Endothelial cell of umbilical vein (primary cell): ENCODE measurements at regions not wholly inside any gene's neighbourhood (a gene's known extent, or its start where the extent isn't known, plus 50 kb on each side); places are given as distances from the start of the nearest gene placed in this dataset.

Experiments used
- CTCF ChIP-seq, 2 donors: IDR thresholded peaks; 1 replicate in 1 of 2; 2 replicates in 1 of 2; pipeline ENCODE4 v1.5.1; 2011; ENCODE audit warnings: low read length in 2 of 2, mild to moderate bottlenecking in 2 of 2, moderate library complexity in 2 of 2, control low read depth in 1 of 2, inconsistent platforms in 1 of 2, low read depth in 1 of 2; ENCODE audit not compliant: insufficient read depth in 1 of 2; ENCODE audit errors: extremely low read depth in 1 of 2
- EZH2 ChIP-seq: IDR thresholded peaks from 2 replicates; pipeline ENCODE4 v1.6.1; 2012; ENCODE audit warnings: borderline replicate concordance, low read depth, mild to moderate bottlenecking, moderate library complexity, low read length, inconsistent platforms; ENCODE audit not compliant: severe bottlenecking
- FOS ChIP-seq: IDR thresholded peaks from 2 replicates; pipeline ENCODE4 v1.6.1; 2011; ENCODE audit warnings: mild to moderate bottlenecking, low read length, moderate library complexity, borderline replicate concordance; ENCODE audit not compliant: insufficient read depth
- GATA2 ChIP-seq: IDR thresholded peaks from 2 replicates; pipeline ENCODE4 v1.7.0; 2011; ENCODE audit warnings: low read depth, mild to moderate bottlenecking, moderate library complexity, mixed read lengths, low read length; ENCODE audit not compliant: insufficient read length, insufficient read depth
- POLR2A ChIP-seq: IDR thresholded peaks from 2 replicates; pipeline ENCODE4 v1.6.1; 2012; ENCODE audit warnings: low read depth, mild to moderate bottlenecking, control low read depth, low read length
- POLR2AphosphoS5 ChIP-seq: IDR thresholded peaks from 2 replicates; pipeline ENCODE4 v1.6.1; 2012; ENCODE audit warnings: low read depth, mild to moderate bottlenecking, control low read depth, low read length, moderate library complexity; ENCODE audit not compliant: insufficient read depth

GRCh38 chr12:28857369-28857768 is 291.7 kb upstream of the FAR2 start:
- TF ChIP-seq FOS: no peak
- no peak for TF ChIP-seq EZH2
- TF ChIP-seq POLR2A: no peak
- TF ChIP-seq CTCF (IDR thresholded peaks at IDR 0.05; ENCODE audit: extremely low read depth in 1 of 2, insufficient read depth in 1 of 2, low read depth in 1 of 2, low read length in 2 of 2): no peak
- TF ChIP-seq POLR2AphosphoS5: no peak
- TF ChIP-seq GATA2: no peak
